DOHH2 (cell line): ENCODE measurements at regions not wholly inside any gene's neighbourhood (a gene's known extent, or its start where the extent isn't known, plus 50 kb on each side); places are given as distances from the start of the nearest gene placed in this dataset.

Experiments
- EZH2phosphoT487 ChIP-seq: fragments of 200-600 bp; sonication (generic); IDR thresholded peaks from 2 replicates; pipeline ENCODE4 v1.6.1; 2017; ENCODE audit warnings: borderline replicate concordance, mild to moderate bottlenecking, antibody characterized with exemption, low read length, moderate library complexity, mixed read lengths
- TF ChIP-seq, protein P1 (sequence below): fragments of 200-600 bp; sonication (generic); IDR thresholded peaks from one replicate; pipeline ENCODE4 v1.5.1; 2014; ENCODE audit warnings: antibody characterized with exemption, mild to moderate bottlenecking, low read depth, low read length; ENCODE audit not compliant: poor library complexity, severe bottlenecking

DNA sequence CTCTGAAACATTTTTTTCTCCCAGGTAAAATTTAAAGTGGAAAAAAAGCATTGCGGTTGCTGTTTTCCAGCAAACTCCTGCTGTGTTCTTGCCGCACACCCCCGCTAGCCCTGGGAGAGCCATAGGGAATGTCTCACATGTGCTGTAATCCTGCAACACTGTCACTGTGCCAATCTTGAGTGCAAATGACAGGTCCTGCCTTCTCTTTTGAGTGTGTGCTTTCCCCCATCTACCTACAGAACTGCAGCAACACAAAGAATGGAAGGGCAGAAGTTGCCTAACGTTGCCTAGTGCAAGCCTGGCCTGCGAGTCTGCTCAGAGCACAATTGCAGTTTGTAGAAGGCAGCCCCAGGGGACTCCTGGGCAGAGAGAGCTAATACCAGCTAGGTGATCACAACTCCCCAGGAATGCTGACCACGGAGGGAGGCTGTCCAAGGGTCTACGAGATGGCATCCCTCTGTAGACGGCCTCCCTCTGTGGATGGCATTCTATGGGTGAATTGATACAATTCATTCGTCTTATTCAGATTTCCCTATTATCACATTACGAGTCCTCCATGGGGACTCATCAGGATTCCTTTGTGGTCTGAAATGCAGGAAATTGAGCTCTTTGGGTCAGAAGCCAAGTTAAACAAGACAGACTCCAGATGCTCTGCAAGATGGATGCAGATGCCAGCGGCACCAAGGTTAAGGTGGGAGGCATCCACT is 172.6 kb upstream of the S1PR3 start:
- TF ChIP-seq, protein P1, sequence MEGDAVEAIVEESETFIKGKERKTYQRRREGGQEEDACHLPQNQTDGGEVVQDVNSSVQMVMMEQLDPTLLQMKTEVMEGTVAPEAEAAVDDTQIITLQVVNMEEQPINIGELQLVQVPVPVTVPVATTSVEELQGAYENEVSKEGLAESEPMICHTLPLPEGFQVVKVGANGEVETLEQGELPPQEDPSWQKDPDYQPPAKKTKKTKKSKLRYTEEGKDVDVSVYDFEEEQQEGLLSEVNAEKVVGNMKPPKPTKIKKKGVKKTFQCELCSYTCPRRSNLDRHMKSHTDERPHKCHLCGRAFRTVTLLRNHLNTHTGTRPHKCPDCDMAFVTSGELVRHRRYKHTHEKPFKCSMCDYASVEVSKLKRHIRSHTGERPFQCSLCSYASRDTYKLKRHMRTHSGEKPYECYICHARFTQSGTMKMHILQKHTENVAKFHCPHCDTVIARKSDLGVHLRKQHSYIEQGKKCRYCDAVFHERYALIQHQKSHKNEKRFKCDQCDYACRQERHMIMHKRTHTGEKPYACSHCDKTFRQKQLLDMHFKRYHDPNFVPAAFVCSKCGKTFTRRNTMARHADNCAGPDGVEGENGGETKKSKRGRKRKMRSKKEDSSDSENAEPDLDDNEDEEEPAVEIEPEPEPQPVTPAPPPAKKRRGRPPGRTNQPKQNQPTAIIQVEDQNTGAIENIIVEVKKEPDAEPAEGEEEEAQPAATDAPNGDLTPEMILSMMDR: no peak
- TF ChIP-seq EZH2phosphoT487: no peak
